GM12878 (cell line): ENCODE measurements at regions not wholly inside any gene's neighbourhood (a gene's known extent, or its start where the extent isn't known, plus 50 kb on each side); places are given as distances from the start of the nearest gene placed in this dataset.

Source experiments
- CHD1 ChIP-seq: IDR thresholded peaks from 2 replicates; pipeline ENCODE4 v1.6.1; 2012; ENCODE audit warnings: low read depth, low read length, improper control_type of control experiment
- CHD2 ChIP-seq: IDR thresholded peaks from 2 replicates; pipeline ENCODE4 v1.6.1; 2011; ENCODE audit warnings: low read depth, low read length, improper control_type of control experiment, borderline replicate concordance
- EP300 ChIP-seq, 2 experiments: fragments of 150-350 bp in 1 of 2; IDR thresholded peaks; 2 replicates each; pipeline ENCODE4 v1.6.1; 2011 to 2012; ENCODE audit warnings: low read depth in 2 of 2, low read length in 2 of 2, borderline replicate concordance in 1 of 2, improper control_type of control experiment in 1 of 2, inconsistent platforms in 1 of 2; ENCODE audit not compliant: control insufficient read depth in 1 of 2
- HCFC1 ChIP-seq: fragments of 150-350 bp; IDR thresholded peaks from 2 replicates; pipeline ENCODE4 v1.6.1; 2014; ENCODE audit warnings: low read length
- KLF5 ChIP-seq: fragments of 450-650 bp; IDR thresholded peaks from 2 replicates; pipeline ENCODE4 v1.6.1; 2014; ENCODE audit warnings: mild to moderate bottlenecking; ENCODE audit not compliant: partially characterized antibody
- PKNOX1 ChIP-seq: fragments of 450-650 bp; IDR thresholded peaks from 2 replicates; pipeline ENCODE4 v1.6.1; 2016; ENCODE audit warnings: mild to moderate bottlenecking
- RCOR1 ChIP-seq: conservative IDR thresholded peaks from 2 replicates; pipeline ENCODE4 v1.6.1; 2012; ENCODE audit warnings: low read depth, low read length, improper control_type of control experiment
- RELA ChIP-seq: fragments of 450-650 bp; IDR thresholded peaks from 2 replicates; pipeline ENCODE4 v1.8.0; 2014; ENCODE audit warnings: borderline replicate concordance; ENCODE audit not compliant: partially characterized antibody
- SMAD1 ChIP-seq: fragments of 450-650 bp; IDR thresholded peaks from 2 replicates; pipeline ENCODE4 v1.6.1; 2018; ENCODE audit warnings: mild to moderate bottlenecking, low read depth; ENCODE audit not compliant: partially characterized antibody
- SPI1 ChIP-seq: IDR thresholded peaks from 2 replicates; pipeline ENCODE4 v1.6.1; 2011; ENCODE audit warnings: low read depth, mild to moderate bottlenecking, low read length, moderate library complexity, borderline replicate concordance; ENCODE audit not compliant: insufficient read depth
- ZNF207 ChIP-seq: fragments of 450-650 bp; IDR thresholded peaks from 2 replicates; pipeline ENCODE4 v1.6.1; 2014; ENCODE audit warnings: antibody characterized with exemption, mild to moderate bottlenecking, borderline replicate concordance
- TF ChIP-seq, protein P1 (sequence below): IDR thresholded peaks from 2 replicates; pipeline ENCODE4 v1.6.1; 2011; ENCODE audit warnings: low read depth, low read length, improper control_type of control experiment, borderline replicate concordance

- no peak for TF ChIP-seq RELA
- no peak for TF ChIP-seq KLF5
- no peak for TF ChIP-seq CHD1
- TF ChIP-seq RCOR1, result no peak
- TF ChIP-seq CHD2, result no peak
- TF ChIP-seq SMAD1, result no peak
- no peak for TF ChIP-seq SPI1
- no peak for TF ChIP-seq HCFC1
- no peak for TF ChIP-seq ZNF207
- TF ChIP-seq, protein P1, sequence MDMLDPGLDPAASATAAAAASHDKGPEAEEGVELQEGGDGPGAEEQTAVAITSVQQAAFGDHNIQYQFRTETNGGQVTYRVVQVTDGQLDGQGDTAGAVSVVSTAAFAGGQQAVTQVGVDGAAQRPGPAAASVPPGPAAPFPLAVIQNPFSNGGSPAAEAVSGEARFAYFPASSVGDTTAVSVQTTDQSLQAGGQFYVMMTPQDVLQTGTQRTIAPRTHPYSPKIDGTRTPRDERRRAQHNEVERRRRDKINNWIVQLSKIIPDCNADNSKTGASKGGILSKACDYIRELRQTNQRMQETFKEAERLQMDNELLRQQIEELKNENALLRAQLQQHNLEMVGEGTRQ, result no peak
- no peak for TF ChIP-seq PKNOX1
- TF ChIP-seq EP300 (IDR thresholded peaks at IDR 0.05; ENCODE audit: borderline replicate concordance in 1 of 2, control insufficient read depth in 1 of 2, low read depth in 2 of 2, low read length in 2 of 2), result no peak
- TF ChIP-seq, all 136 proteins: peak for 0
Measured at GRCh38 chr2:138177693-138178092, 213.4 kb downstream of the HNMT start (continued).
